ENCODE measurements at regions not wholly inside any gene's neighbourhood (a gene's known extent, or its start where the extent isn't known, plus 50 kb on each side); places are given as distances from the start of the nearest gene placed in this dataset.
"Not testable (repeated sequence)": the region's sequence is repeated elsewhere in the genome, so short reads cannot be mapped to it uniquely, and the experiment has no call there.

- intact Hi-C loops (cut with DNase I), result no loop called here
- ATAC-seq (no peak), DNase-seq (no peak)
Observed at GRCh38 chrX:113289503-113289902, 448.9 kb upstream of the AMOT start.

- intact Hi-C loops (cut with DNase I), result no loop called here
- no peak for DNase-seq
- ATAC-seq, result no peak
Observed at GRCh38 chrX:113287761-113288160, 447.1 kb upstream of the AMOT start.

GRCh38 chrX:113275804-113276203 is 435.2 kb upstream of the AMOT start:
- DNase-seq (no peak), ATAC-seq (no peak)
- intact Hi-C loops (cut with DNase I), result no loop called here

GRCh38 chrX:113274791-113275190 is 434.2 kb upstream of the AMOT start:
- ATAC-seq (no peak), DNase-seq (no peak)
- intact Hi-C loops (cut with DNase I), result no loop called here

- no peak for ATAC-seq
- intact Hi-C loops (cut with DNase I), result no loop called here
- DNase-seq, result no peak
Observed at GRCh38 chrX:113274345-113274744, 433.7 kb upstream of the AMOT start.

- DNase-seq, result no peak
- intact Hi-C loops (cut with DNase I), result no loop called here
- no peak for ATAC-seq
Observed at GRCh38 chrX:113269203-113269602, 428.6 kb upstream of the AMOT start.

GRCh38 chrX:113260474-113260873 is 419.8 kb upstream of the AMOT start:
- intact Hi-C loops (cut with DNase I), result no loop called here
- ATAC-seq (no peak), DNase-seq (no peak)

- ATAC-seq, result no peak
- no peak for DNase-seq
- intact Hi-C loops (cut with DNase I), result no loop called here
Observed at GRCh38 chrX:113222305-113222704, 381.7 kb upstream of the AMOT start.

GRCh38 chrX:113212052-113212451 is 371.4 kb upstream of the AMOT start:
- ATAC-seq, result no peak
- DNase-seq, result no peak
- intact Hi-C loops (cut with DNase I), result no loop called here

- ATAC-seq, result no peak
- DNase-seq, result no peak
- intact Hi-C loops (cut with DNase I), result no loop called here
Observed at GRCh38 chrX:113202601-113203000, 362.0 kb upstream of the AMOT start.

GRCh38 chrX:113195949-113196348 is 355.3 kb upstream of the AMOT start:
- intact Hi-C loops (cut with DNase I), result no loop called here
- DNase-seq (no peak), ATAC-seq (no peak)

GRCh38 chrX:113192418-113192817 is 351.8 kb upstream of the AMOT start:
- no peak for DNase-seq
- intact Hi-C loops (cut with DNase I), result no loop called here
- ATAC-seq, result no peak

- DNase-seq (no peak), ATAC-seq (no peak)
- intact Hi-C loops (cut with DNase I), result no loop called here
Observed at GRCh38 chrX:113157496-113157895, 316.9 kb upstream of the AMOT start.

- not testable (repeated sequence) for ATAC-seq
Observed at GRCh38 chrX:113154315-113154714, 313.7 kb upstream of the AMOT start.

GRCh38 chrX:113136836-113137235 is 296.2 kb upstream of the AMOT start:
- ATAC-seq (no peak), DNase-seq (no peak)
- intact Hi-C loops (cut with DNase I), result no loop called here

More at GRCh38 chrX:113154315-113154714, 313.7 kb upstream of the AMOT start:
- DNase-seq; intact Hi-C loops (cut with DNase I): not testable (repeated sequence)

GRCh38 chrX:113133316-113133715 is 292.7 kb upstream of the AMOT start:
- ATAC-seq (no peak), DNase-seq (no peak)
- intact Hi-C loops (cut with DNase I), result no loop called here

GRCh38 chrX:113124693-113125092 is 284.1 kb upstream of the AMOT start:
- ATAC-seq (no peak), DNase-seq (no peak)
- intact Hi-C loops (cut with DNase I), result no loop called here

GRCh38 chrX:113075521-113075920 is 234.9 kb upstream of the AMOT start:
- no peak for ATAC-seq
- no peak for DNase-seq
- intact Hi-C loops (cut with DNase I), result no loop called here

- intact Hi-C loops (cut with DNase I), result no loop called here
- peak; percentile 20 for DNase-seq
- peak in 1 of 2 donors; percentile 41 for ATAC-seq
Observed at GRCh38 chrX:113059714-113060113, 219.1 kb upstream of the AMOT start.

- intact Hi-C loops (cut with DNase I), result no loop called here
- ATAC-seq, result no peak
- DNase-seq, result no peak
Observed at GRCh38 chrX:113058634-113059033, 218.0 kb upstream of the AMOT start.

- DNase-seq, result no peak
- intact Hi-C loops (cut with DNase I), result no loop called here
- no peak for ATAC-seq
Observed at GRCh38 chrX:113048896-113049295, 208.3 kb upstream of the AMOT start.

GRCh38 chrX:113048480-113048879 is 207.8 kb upstream of the AMOT start:
- no peak for ATAC-seq
- intact Hi-C loops (cut with DNase I), result no loop called here
- DNase-seq, result no peak
